HG03039 (cell line): ENCODE measurements at regions not wholly inside any gene's neighbourhood (a gene's known extent, or its start where the extent isn't known, plus 50 kb on each side); places are given as distances from the start of the nearest gene placed in this dataset.
"Not testable (repeated sequence)": the region's sequence is repeated elsewhere in the genome, so short reads cannot be mapped to it uniquely, and the experiment has no call there.

Source experiments
- ATAC-seq: cut with Tn5 transposase; IDR thresholded peaks from one replicate; pipeline ENCODE4 v1.9.1; 2021; ENCODE audit warnings: mild to moderate bottlenecking, moderate library complexity; ENCODE audit not compliant: unreplicated experiment

- ATAC-seq: no peak
Measured at GRCh38 chr6:3920321-3920720, 71.1 kb downstream of the FAM50B start.

GRCh38 chr6:3921663-3922062, 72.5 kb downstream of the FAM50B start:
- ATAC-seq: no peak

GRCh38 chr6:3922619-3923018, 73.4 kb downstream of the FAM50B start:
- not testable (repeated sequence) for ATAC-seq

- ATAC-seq: not testable (repeated sequence)
Measured at GRCh38 chr6:3925223-3926149, 76.3 kb downstream of the FAM50B start.

GRCh38 chr6:3926150-3926482, 76.9 kb downstream of the FAM50B start:
- no peak for ATAC-seq

GRCh38 chr6:3928111-3928510, 78.9 kb downstream of the FAM50B start:
- ATAC-seq: no peak

- ATAC-seq: no peak
Measured at GRCh38 chr6:3929281-3929798, 80.2 kb downstream of the FAM50B start.

GRCh38 chr6:3937438-3937837, 88.3 kb downstream of the FAM50B start:
- no peak for ATAC-seq

- ATAC-seq: no peak
Measured at GRCh38 chr6:3938715-3939367, 89.7 kb downstream of the FAM50B start.

- no peak for ATAC-seq
Measured at GRCh38 chr6:3939368-3939958, 90.3 kb downstream of the FAM50B start.

GRCh38 chr6:3939964-3940363, 90.8 kb downstream of the FAM50B start:
- no peak for ATAC-seq

- no peak for ATAC-seq
Measured at GRCh38 chr6:3940703-3941102, 91.5 kb downstream of the FAM50B start.

- ATAC-seq: no peak
Measured at GRCh38 chr6:3943331-3943765, 94.2 kb downstream of the FAM50B start.

GRCh38 chr6:3944246-3944645, 95.1 kb downstream of the FAM50B start:
- ATAC-seq: no peak

- ATAC-seq: no peak
Measured at GRCh38 chr6:3946778-3947177, 97.6 kb downstream of the FAM50B start.

- ATAC-seq: no peak
Measured at GRCh38 chr6:3948866-3949265, 99.7 kb downstream of the FAM50B start.

GRCh38 chr6:3949521-3949920, 100.3 kb downstream of the FAM50B start:
- no peak for ATAC-seq

- no peak for ATAC-seq
Measured at GRCh38 chr6:3956054-3956453, 106.9 kb downstream of the FAM50B start.

GRCh38 chr6:3957321-3957720, 108.1 kb downstream of the FAM50B start:
- ATAC-seq: no peak

GRCh38 chr6:3958255-3958654, 109.1 kb downstream of the FAM50B start:
- ATAC-seq: no peak

- ATAC-seq: no peak
Measured at GRCh38 chr6:3959385-3959784, 110.2 kb downstream of the FAM50B start.
